Adrenal gland (tissue), 9 donors: ENCODE measurements at regions not wholly inside any gene's neighbourhood (a gene's known extent, or its start where the extent isn't known, plus 50 kb on each side); places are given as distances from the start of the nearest gene placed in this dataset.

Source experiments
- DNase-seq, 7 donors: peaks; one replicate each; pipeline ENCODE4 v3.0.0-alpha.2; 2019 to 2020
- H3K27ac ChIP-seq, 5 donors: fragments of 200-600 bp; sonication (generic) in 4 of 5; 1 replicate in 3 of 5; 2 replicates in 2 of 5; pipeline versions ENCODE4 v1.5.1 to v1.8.0; 2016 to 2020; ENCODE audit warnings: mild to moderate bottlenecking in 1 of 5
- H3K27me3 ChIP-seq: fragments of 200-600 bp; 2 replicates; pipeline ENCODE4 v1.8.0; 2021
- H3K36me3 ChIP-seq, 2 donors: fragments of 200-600 bp; replicated peaks in 1 of 2; 1 replicate in 1 of 2; 2 replicates in 1 of 2; pipeline versions ENCODE4 v1.5.1 to v1.8.0; 2018 to 2022
- H3K4me1 ChIP-seq, 2 donors: fragments of 200-600 bp; replicated peaks in 1 of 2; 1 replicate in 1 of 2; 2 replicates in 1 of 2; pipeline versions ENCODE4 v1.5.1 to v1.8.0; 2018 to 2021
- H3K4me3 ChIP-seq, 4 donors: fragments of 200-600 bp; sonication (generic) in 3 of 4; one replicate each; pipeline ENCODE4 v1.5.1; 2016 to 2018
- H3K9me3 ChIP-seq, 3 donors: fragments of 200-600 bp; sonication (generic) in 1 of 3; replicated peaks in 1 of 3; 1 replicate in 2 of 3; 2 replicates in 1 of 3; pipeline versions ENCODE4 v1.5.1 to v1.8.0; 2016 to 2021
- CTCF ChIP-seq, 6 experiments: fragments of 450-650 bp in 4 of 6; fragments of 200-600 bp in 2 of 6; sonication (generic) in 1 of 6; IDR thresholded peaks; 1 replicate in 5 of 6; 2 replicates in 1 of 6; pipeline versions ENCODE4 v1.5.1 to v1.8.0; 2016 to 2021; ENCODE audit warnings: antibody characterized with exemption in 6 of 6, mild to moderate bottlenecking in 2 of 6, moderate library complexity in 1 of 6
- POLR2A ChIP-seq, 2 donors: fragments of 450-650 bp; IDR thresholded peaks; one replicate each; pipeline ENCODE4 v1.6.1; 2017; ENCODE audit warnings: antibody characterized with exemption in 2 of 2, mild to moderate bottlenecking in 2 of 2, moderate library complexity in 1 of 2
- WGBS, 4 donors: extraction: QIAGEN DNeasy Blood & Tissue Kit in 2 of 4; methylation state at CpG; one replicate each; pipeline versions ENCODE4 v1.1.5 to v1.1.7; 2013 to 2017; 5-methylcytosine and 5-hydroxymethylcytosine counted together
- intact Hi-C, 2 donors: fragments of 100-400 bp; cut with DNase I; formaldehyde crosslinking; loops; one replicate each; pipeline versions ENCODE4 v1.14.1 to v1.15.0; 2022 to 2023
- donor health status: healthy with polysubstance abuse.
- donor health status: Bipolar disorder and iron deficiency.
- donor health status: DM: yes; HTN: yes; CAD: no.
- donor health status: DM: no; HTN: no; CAD: no.
- donor health status: DM: no; HTN: no; CAD: no.

GRCh38 chr5:12413075-12413474 lies 508.8 kb upstream of the CTNND2 start:
- intact Hi-C loops = no loop called here
- TF ChIP-seq CTCF (IDR thresholded peaks at IDR 0.05) = no peak
- TF ChIP-seq POLR2A (IDR thresholded peaks at IDR 0.05) = no peak
- WGBS, 4 donors = 69 to 89% (median 80%) methylated on average over 2 of the region's 2 CpGs

GRCh38 chr5:12399868-12400267 lies 495.6 kb upstream of the CTNND2 start:
- H3K27ac ChIP-seq = no peak overlapping the region
- 66 to 79% (median 73%) methylated on average over 2 of the region's 2 CpGs for WGBS, 4 donors
- TF ChIP-seq CTCF (IDR thresholded peaks at IDR 0.05) (no peak), POLR2A (IDR thresholded peaks at IDR 0.05) (no peak)
- no peak overlapping the region for H3K4me3 ChIP-seq
- DNase-seq = no peak
- intact Hi-C loops = no loop called here
- no peaks in the 10 kb centered on the region for H3K9me3 ChIP-seq
- H3K4me1 ChIP-seq = no peaks in the 10 kb centered on the region
- no peaks in the 10 kb centered on the region for H3K27me3 ChIP-seq
- H3K36me3 ChIP-seq = no peaks in the 10 kb centered on the region

More at GRCh38 chr5:12413075-12413474, 508.8 kb upstream of the CTNND2 start:
- DNase-seq = no peak
- H3K36me3 ChIP-seq = no peaks in the 10 kb centered on the region
- H3K27me3 ChIP-seq = no peaks in the 10 kb centered on the region
- H3K4me1 ChIP-seq = no peaks in the 10 kb centered on the region
- no peaks in the 10 kb centered on the region for H3K9me3 ChIP-seq
- no peak overlapping the region for H3K27ac ChIP-seq
- H3K4me3 ChIP-seq = no peak overlapping the region

GRCh38 chr5:12392246-12392645 lies 488.0 kb upstream of the CTNND2 start:
- no peak overlapping the region for H3K4me3 ChIP-seq
- no peaks in the 10 kb centered on the region for H3K27me3 ChIP-seq
- 64 to 83% (median 75%) methylated on average over 1 of the region's 1 CpG for WGBS, 4 donors
- H3K27ac ChIP-seq = no peak overlapping the region
- no peak for DNase-seq
- no peaks in the 10 kb centered on the region for H3K9me3 ChIP-seq
- TF ChIP-seq CTCF (IDR thresholded peaks at IDR 0.05) (no peak), POLR2A (IDR thresholded peaks at IDR 0.05) (no peak)
- intact Hi-C loops = no loop called here
- H3K4me1 ChIP-seq = no peaks in the 10 kb centered on the region
- H3K36me3 ChIP-seq = no peaks in the 10 kb centered on the region

GRCh38 chr5:12385095-12385494 lies 480.8 kb upstream of the CTNND2 start:
- no peak for DNase-seq
- intact Hi-C loops = no loop called here
- Histone ChIP-seq H3K27ac (no peak overlapping the region), H3K4me1 (no peaks in the 10 kb centered on the region), H3K36me3 (no peaks in the 10 kb centered on the region), H3K4me3 (no peak overlapping the region), H3K9me3 (no peaks in the 10 kb centered on the region), H3K27me3 (no peaks in the 10 kb centered on the region)
- WGBS, 4 donors = 57 to 65% (median 60%) methylated on average over 1 of the region's 1 CpG
- TF ChIP-seq CTCF (IDR thresholded peaks at IDR 0.05) (no peak), POLR2A (IDR thresholded peaks at IDR 0.05) (no peak)
